ENCODE measurements at regions not wholly inside any gene's neighbourhood (a gene's known extent, or its start where the extent isn't known, plus 50 kb on each side); places are given as distances from the start of the nearest gene placed in this dataset.

DNA sequence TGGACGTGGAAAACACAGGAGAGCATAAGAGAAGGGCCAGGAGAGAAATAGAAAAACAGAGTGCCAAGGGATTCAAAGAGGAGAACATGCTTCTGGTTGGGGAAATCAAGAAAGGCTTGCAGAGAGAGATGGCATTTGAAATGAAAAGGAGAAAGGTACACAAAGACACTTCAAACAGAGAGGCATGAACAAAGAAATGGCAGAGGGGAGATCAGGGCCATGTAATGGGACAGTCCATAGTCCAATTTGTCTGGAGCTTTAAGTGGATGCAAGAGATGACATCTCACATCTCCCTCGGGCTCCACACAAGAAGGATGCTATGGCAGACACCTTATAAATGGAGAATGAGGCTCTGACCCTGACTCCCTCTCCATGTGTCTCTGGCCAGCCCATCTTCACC, 331.1 kb downstream of the MLLT3 start:
- TF ChIP-seq POLR2A (IDR thresholded peaks at IDR 0.05), result no peak
- TF ChIP-seq, protein P1, sequence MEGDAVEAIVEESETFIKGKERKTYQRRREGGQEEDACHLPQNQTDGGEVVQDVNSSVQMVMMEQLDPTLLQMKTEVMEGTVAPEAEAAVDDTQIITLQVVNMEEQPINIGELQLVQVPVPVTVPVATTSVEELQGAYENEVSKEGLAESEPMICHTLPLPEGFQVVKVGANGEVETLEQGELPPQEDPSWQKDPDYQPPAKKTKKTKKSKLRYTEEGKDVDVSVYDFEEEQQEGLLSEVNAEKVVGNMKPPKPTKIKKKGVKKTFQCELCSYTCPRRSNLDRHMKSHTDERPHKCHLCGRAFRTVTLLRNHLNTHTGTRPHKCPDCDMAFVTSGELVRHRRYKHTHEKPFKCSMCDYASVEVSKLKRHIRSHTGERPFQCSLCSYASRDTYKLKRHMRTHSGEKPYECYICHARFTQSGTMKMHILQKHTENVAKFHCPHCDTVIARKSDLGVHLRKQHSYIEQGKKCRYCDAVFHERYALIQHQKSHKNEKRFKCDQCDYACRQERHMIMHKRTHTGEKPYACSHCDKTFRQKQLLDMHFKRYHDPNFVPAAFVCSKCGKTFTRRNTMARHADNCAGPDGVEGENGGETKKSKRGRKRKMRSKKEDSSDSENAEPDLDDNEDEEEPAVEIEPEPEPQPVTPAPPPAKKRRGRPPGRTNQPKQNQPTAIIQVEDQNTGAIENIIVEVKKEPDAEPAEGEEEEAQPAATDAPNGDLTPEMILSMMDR (IDR thresholded peaks at IDR 0.05), result no peak

Data from prostate gland (tissue), 2 donors.